ENCODE measurements at regions not wholly inside any gene's neighbourhood (a gene's known extent, or its start where the extent isn't known, plus 50 kb on each side); places are given as distances from the start of the nearest gene placed in this dataset.

GRCh38 chr2:126795656-126796055, 103.0 kb upstream of the TEX51 start:
- H3K4me3 Mint-ChIP-seq, result no peak overlapping the region
- peaks cover 13% of the 10 kb centered on the region for H3K27me3 Mint-ChIP-seq
- no peaks in the 10 kb centered on the region for H3K4me1 Mint-ChIP-seq (ENCODE audit: low read depth)
- H3K27ac Mint-ChIP-seq, result no peak overlapping the region
- no peaks in the 10 kb centered on the region for H3K9me3 Mint-ChIP-seq (ENCODE audit: low read depth)
- H3K36me3 Mint-ChIP-seq, result no peaks in the 10 kb centered on the region

- H3K4me1 Mint-ChIP-seq (ENCODE audit: low read depth), result no peaks in the 10 kb centered on the region
- H3K9me3 Mint-ChIP-seq (ENCODE audit: low read depth), result no peaks in the 10 kb centered on the region
- no peak overlapping the region for H3K27ac Mint-ChIP-seq
- no peaks in the 10 kb centered on the region for H3K36me3 Mint-ChIP-seq
- H3K4me3 Mint-ChIP-seq, result no peak overlapping the region
- H3K27me3 Mint-ChIP-seq, result peaks cover 13% of the 10 kb centered on the region
Measured at GRCh38 chr2:126796931-126797621, 101.6 kb upstream of the TEX51 start.

GRCh38 chr2:126797622-126798275, 100.9 kb upstream of the TEX51 start:
- no peaks in the 10 kb centered on the region for H3K4me1 Mint-ChIP-seq (ENCODE audit: low read depth)
- H3K36me3 Mint-ChIP-seq, result no peaks in the 10 kb centered on the region
- H3K27ac Mint-ChIP-seq, result no peak overlapping the region
- no peak overlapping the region for H3K4me3 Mint-ChIP-seq
- no peaks in the 10 kb centered on the region for H3K9me3 Mint-ChIP-seq (ENCODE audit: low read depth)
- H3K27me3 Mint-ChIP-seq, result peaks cover 9% of the 10 kb centered on the region

GRCh38 chr2:126798276-126799140, 100.2 kb upstream of the TEX51 start:
- Mint-ChIP-seq H3K27ac (no peak overlapping the region), H3K27me3 (peaks cover 3% of the 10 kb centered on the region), H3K9me3 (ENCODE audit: low read depth) (no peaks in the 10 kb centered on the region), H3K4me3 (no peak overlapping the region), H3K4me1 (ENCODE audit: low read depth) (no peaks in the 10 kb centered on the region), H3K36me3 (no peaks in the 10 kb centered on the region)

- peaks cover 2% of the 10 kb centered on the region for H3K27me3 Mint-ChIP-seq
- no peaks in the 10 kb centered on the region for H3K4me1 Mint-ChIP-seq (ENCODE audit: low read depth)
- no peaks in the 10 kb centered on the region for H3K36me3 Mint-ChIP-seq
- H3K4me3 Mint-ChIP-seq, result no peak overlapping the region
- no peak overlapping the region for H3K27ac Mint-ChIP-seq
- no peaks in the 10 kb centered on the region for H3K9me3 Mint-ChIP-seq (ENCODE audit: low read depth)
Measured at GRCh38 chr2:126799301-126799700, 99.4 kb upstream of the TEX51 start.

- Mint-ChIP-seq H3K27me3 (peaks cover 2% of the 10 kb centered on the region), H3K36me3 (no peaks in the 10 kb centered on the region), H3K4me1 (ENCODE audit: low read depth) (no peaks in the 10 kb centered on the region), H3K27ac (no peak overlapping the region), H3K4me3 (no peak overlapping the region), H3K9me3 (ENCODE audit: low read depth) (no peaks in the 10 kb centered on the region)
Measured at GRCh38 chr2:126801473-126801872, 97.2 kb upstream of the TEX51 start.

- H3K36me3 Mint-ChIP-seq, result no peaks in the 10 kb centered on the region
- peaks cover 3% of the 10 kb centered on the region for H3K27me3 Mint-ChIP-seq
- no peak overlapping the region for H3K27ac Mint-ChIP-seq
Measured at GRCh38 chr2:126802316-126802715, 96.4 kb upstream of the TEX51 start.

GRCh38 chr2:126802774-126803433, 95.8 kb upstream of the TEX51 start:
- Mint-ChIP-seq H3K9me3 (ENCODE audit: low read depth) (no peaks in the 10 kb centered on the region), H3K4me3 (no peak overlapping the region), H3K36me3 (no peaks in the 10 kb centered on the region), H3K4me1 (ENCODE audit: low read depth) (no peaks in the 10 kb centered on the region), H3K27me3 (peaks cover 9% of the 10 kb centered on the region), H3K27ac (no peak overlapping the region)

More at GRCh38 chr2:126802316-126802715, 96.4 kb upstream of the TEX51 start:
- Mint-ChIP-seq H3K4me3 (no peak overlapping the region), H3K4me1 (ENCODE audit: low read depth) (no peaks in the 10 kb centered on the region), H3K9me3 (ENCODE audit: low read depth) (no peaks in the 10 kb centered on the region)

GRCh38 chr2:126803434-126803775, 95.3 kb upstream of the TEX51 start:
- Mint-ChIP-seq H3K4me1 (ENCODE audit: low read depth) (no peaks in the 10 kb centered on the region), H3K27me3 (peaks cover 10% of the 10 kb centered on the region), H3K36me3 (no peaks in the 10 kb centered on the region), H3K4me3 (no peak overlapping the region), H3K9me3 (ENCODE audit: low read depth) (no peaks in the 10 kb centered on the region), H3K27ac (no peak overlapping the region)

- no peak overlapping the region for H3K27ac Mint-ChIP-seq
- H3K4me3 Mint-ChIP-seq, result no peak overlapping the region
- H3K27me3 Mint-ChIP-seq, result peaks cover 10% of the 10 kb centered on the region
- no peaks in the 10 kb centered on the region for H3K9me3 Mint-ChIP-seq (ENCODE audit: low read depth)
- H3K4me1 Mint-ChIP-seq (ENCODE audit: low read depth), result no peaks in the 10 kb centered on the region
- no peaks in the 10 kb centered on the region for H3K36me3 Mint-ChIP-seq
Measured at GRCh38 chr2:126804347-126804746, 94.3 kb upstream of the TEX51 start.

GRCh38 chr2:126808929-126809328, 89.8 kb upstream of the TEX51 start:
- H3K4me1 Mint-ChIP-seq (ENCODE audit: low read depth), result no peaks in the 10 kb centered on the region
- no peak overlapping the region for H3K27ac Mint-ChIP-seq
- peaks cover 10% of the 10 kb centered on the region for H3K27me3 Mint-ChIP-seq
- H3K9me3 Mint-ChIP-seq (ENCODE audit: low read depth), result no peaks in the 10 kb centered on the region
- no peaks in the 10 kb centered on the region for H3K36me3 Mint-ChIP-seq
- H3K4me3 Mint-ChIP-seq, result no peak overlapping the region

- H3K36me3 Mint-ChIP-seq, result no peaks in the 10 kb centered on the region
- H3K4me1 Mint-ChIP-seq (ENCODE audit: low read depth), result no peaks in the 10 kb centered on the region
- H3K27ac Mint-ChIP-seq, result no peak overlapping the region
- peaks cover 12% of the 10 kb centered on the region for H3K27me3 Mint-ChIP-seq
- H3K4me3 Mint-ChIP-seq, result no peak overlapping the region
- H3K9me3 Mint-ChIP-seq (ENCODE audit: low read depth), result no peaks in the 10 kb centered on the region
Measured at GRCh38 chr2:126809340-126809739, 89.3 kb upstream of the TEX51 start.

GRCh38 chr2:126810001-126810400, 88.7 kb upstream of the TEX51 start:
- Mint-ChIP-seq H3K27me3 (peaks cover 12% of the 10 kb centered on the region), H3K36me3 (no peaks in the 10 kb centered on the region), H3K27ac (no peak overlapping the region), H3K9me3 (ENCODE audit: low read depth) (no peaks in the 10 kb centered on the region), H3K4me1 (ENCODE audit: low read depth) (no peaks in the 10 kb centered on the region), H3K4me3 (no peak overlapping the region)

- no peak overlapping the region for H3K27ac Mint-ChIP-seq
Measured at GRCh38 chr2:126811101-126811500, 87.6 kb upstream of the TEX51 start.

GRCh38 chr2:126817172-126817571, 81.5 kb upstream of the TEX51 start:
- H3K4me3 Mint-ChIP-seq, result no peak overlapping the region
- peaks cover 7% of the 10 kb centered on the region for H3K9me3 Mint-ChIP-seq (ENCODE audit: low read depth)
- H3K36me3 Mint-ChIP-seq, result no peaks in the 10 kb centered on the region
- peaks cover 19% of the 10 kb centered on the region for H3K27me3 Mint-ChIP-seq
- no peaks in the 10 kb centered on the region for H3K4me1 Mint-ChIP-seq (ENCODE audit: low read depth)
- H3K27ac Mint-ChIP-seq, result no peak overlapping the region

More at GRCh38 chr2:126811101-126811500, 87.6 kb upstream of the TEX51 start:
- Mint-ChIP-seq H3K4me1 (ENCODE audit: low read depth) (no peaks in the 10 kb centered on the region), H3K4me3 (no peak overlapping the region), H3K36me3 (no peaks in the 10 kb centered on the region), H3K27me3 (peaks cover 14% of the 10 kb centered on the region), H3K9me3 (ENCODE audit: low read depth) (no peaks in the 10 kb centered on the region)
